T1000 (cell line): ENCODE measurements at regions not wholly inside any gene's neighbourhood (a gene's known extent, or its start where the extent isn't known, plus 50 kb on each side); places are given as distances from the start of the nearest gene placed in this dataset.

Experiments
- DNase-seq: peaks from one replicate; lab custom pipeline; 2025; ENCODE audit warnings: mixed read lengths; lab: John Stamatoyannopoulos, UW

DNA sequence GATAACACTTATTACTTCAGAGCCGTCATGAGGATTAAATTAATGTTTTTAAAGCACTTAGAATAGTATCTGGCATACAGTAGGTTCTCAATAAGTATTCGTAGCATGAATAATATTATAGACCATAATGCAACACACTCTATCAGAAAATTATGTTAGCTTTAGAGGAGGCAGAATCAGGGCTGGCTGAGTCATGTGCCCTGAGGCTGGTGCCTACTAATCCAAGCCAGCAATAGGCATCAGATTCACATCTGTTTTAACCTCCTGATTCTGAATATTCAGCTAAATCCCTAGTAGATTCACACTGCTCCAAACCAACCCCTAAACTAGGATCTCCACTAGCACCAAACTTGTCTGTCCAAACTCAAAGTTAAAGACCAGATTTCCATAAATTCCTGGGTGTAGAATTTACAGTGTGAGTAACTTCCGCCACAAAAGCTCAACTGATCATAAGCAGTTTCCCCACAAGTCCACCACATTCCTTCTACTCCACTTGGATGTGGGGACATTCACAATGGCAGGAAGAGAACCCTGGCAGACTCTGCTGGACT lies 170.0 kb upstream of the DAPK1 start:
- peak; percentile 51 for DNase-seq

DNA sequence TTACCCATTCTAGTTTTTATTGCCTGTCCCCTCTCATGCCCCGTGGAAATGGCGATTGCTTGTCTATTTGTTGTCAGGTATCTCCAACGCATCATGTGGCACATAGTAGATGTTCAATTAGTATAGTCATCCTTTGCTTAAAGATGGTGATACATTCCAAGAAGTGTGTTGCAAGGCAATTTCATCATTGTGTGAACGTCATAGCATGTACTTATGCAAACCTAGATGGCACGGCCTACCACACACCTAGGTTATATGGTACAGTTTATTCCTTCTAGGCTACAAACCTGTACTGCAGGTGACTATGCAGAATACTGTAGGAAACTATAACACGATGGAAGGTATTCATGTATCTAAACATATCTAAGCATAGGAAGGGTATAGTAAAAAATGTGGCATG lies 163.9 kb upstream of the DAPK1 start:
- no peak for DNase-seq

DNA sequence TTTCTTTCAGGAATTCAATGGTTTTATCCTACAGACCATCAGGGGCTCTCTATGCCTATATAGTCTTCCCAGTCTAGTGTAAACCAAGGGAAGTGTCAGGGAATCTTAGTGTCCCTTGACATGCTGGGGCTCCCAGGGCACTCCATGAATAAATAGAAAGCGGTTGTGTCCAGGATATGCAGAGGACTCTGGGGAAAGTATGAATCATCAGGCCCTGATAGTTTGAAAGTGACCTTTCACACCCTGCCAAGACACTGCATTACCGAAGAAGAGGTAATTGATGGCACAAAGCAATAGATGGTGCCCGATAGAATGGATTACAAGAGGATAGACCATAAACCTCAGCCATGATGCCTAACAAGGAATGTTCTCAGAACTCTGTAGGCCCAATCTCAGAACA lies 163.3 kb upstream of the DAPK1 start:
- no peak for DNase-seq

DNA sequence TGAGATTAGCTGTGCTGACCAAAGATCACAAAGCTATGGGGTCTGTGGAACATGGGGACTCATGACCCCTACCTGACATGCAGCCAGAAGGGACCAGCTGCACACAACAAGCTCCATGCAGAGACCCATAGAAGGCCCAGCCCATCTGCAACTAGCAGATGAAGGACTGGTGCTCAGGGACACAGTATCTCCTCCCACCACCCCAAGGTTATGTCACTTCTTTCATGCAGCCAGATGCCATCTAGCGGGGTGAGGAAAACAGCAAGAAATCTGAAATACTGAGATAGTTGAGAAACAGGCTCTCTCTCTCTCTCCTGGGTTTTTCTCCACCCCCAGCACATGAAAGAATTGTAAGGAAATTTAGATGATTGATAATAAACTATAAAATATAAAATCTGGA lies 161.3 kb upstream of the DAPK1 start:
- DNase-seq = no peak

DNA sequence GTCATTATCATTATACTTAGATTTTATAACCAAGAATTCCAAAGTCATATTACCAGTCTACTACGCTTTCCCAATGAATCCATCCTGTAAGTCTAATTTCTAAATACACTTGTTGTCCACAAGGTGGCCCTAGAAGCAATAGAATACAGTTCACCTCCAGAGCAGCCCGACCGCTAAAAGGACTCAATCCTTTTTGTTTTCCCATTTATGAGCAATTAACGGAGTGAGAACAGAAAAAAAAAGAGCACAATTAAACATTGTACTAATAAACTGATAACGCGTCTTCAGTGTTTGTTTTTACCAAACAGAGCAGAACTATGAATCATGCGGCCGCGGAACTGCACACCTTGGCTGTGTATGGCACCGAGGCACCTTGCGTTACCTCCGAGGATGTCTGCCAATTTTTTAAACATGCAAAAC lies 160.7 kb upstream of the DAPK1 start:
- no peak for DNase-seq

DNA sequence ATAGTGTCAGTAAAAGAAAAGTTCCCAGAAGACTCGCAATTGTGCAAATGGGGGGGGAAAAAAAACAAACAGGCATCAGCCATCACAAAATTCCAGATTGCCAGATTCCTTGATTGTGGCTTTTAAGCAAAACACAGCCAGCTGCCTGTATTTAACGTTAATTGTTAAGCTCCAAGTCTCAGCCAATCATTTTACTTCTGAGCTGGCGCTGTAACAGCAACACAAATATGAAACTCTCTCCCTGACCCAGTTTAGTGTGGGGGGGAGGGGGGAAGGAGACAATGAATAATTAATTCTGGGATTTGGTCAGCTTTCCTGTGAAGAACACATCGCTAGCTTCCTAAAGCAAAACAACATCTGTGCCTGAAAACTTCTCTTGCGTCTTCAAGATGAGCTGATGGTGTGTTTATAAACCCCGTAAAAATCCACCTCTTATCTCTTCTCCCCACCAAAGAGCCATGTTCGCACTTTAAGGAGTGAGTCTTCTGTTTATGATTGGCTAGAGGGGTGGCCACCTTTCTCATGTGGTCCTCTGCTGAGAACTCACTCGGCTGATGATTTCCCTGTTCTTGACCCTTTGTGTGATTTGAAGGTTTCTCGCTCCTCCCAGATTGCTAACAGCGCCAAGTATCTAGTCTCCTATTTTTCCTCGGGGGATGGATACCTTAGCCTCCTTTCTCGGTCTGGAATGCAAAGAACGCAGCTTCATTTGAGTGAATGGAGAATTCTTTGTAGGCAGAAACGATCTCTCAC lies 160.2 kb upstream of the DAPK1 start:
- DNase-seq = no peak

DNA sequence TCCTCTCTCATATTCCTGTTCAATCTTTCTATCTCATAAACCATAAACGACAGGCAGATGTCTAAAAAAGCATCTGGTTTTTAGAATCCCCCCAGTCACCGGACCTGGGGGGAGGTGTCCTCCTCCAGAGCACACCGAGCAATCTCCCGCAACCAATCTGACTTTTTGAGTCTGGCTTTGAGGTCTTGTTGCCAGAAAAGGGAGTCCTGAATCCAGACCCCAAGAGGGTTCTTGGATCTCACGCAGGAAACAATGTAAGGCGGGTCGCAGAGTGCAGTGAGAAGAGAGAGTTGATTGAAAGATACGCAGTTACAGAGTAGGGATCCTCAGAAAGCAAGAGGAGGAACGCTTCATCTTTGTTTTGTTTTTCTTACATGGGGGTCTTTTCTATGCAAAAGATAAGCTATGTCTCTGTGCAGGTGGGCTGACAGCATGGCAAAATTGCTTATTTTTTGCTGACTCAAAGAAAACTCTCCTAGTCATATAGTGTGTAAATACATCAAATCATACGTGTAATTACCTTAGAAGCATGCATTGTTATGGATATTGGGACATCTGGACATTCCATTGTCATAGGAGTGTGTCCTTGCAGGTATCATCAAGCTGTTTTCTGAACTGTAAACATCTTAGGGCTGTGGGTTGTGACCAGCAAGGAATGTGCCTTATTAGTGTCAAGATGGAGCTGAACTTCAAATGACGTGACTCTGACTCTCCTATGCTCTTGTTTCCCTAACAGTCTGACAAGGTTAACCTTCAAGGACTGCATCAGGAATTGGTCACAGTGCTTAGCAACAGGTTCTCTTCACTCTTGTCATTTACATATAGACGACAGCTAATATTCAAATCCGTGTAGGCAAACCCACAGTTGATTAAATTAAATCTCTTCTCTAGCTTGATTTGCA lies 159.3 kb upstream of the DAPK1 start:
- no peak for DNase-seq

DNA sequence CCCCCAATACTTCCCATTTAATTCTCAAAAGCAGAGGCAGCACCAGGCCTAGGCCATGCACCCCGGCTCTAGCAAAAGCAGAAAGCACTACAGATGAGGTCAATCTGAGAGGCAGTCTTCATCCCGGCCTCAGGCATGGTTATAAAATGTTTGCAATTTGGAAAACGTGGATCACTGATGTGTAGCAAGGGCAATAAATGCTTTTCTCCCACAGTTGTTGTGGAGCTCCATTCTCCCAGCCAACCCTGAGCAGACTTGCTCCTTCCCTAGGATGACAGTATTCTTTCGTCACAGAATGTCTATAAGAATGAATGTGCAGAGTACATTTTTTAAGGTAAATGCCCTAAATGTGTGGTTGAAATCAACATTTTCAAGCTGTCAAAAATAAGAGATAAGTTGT lies 157.3 kb upstream of the DAPK1 start:
- no peak for DNase-seq

DNA sequence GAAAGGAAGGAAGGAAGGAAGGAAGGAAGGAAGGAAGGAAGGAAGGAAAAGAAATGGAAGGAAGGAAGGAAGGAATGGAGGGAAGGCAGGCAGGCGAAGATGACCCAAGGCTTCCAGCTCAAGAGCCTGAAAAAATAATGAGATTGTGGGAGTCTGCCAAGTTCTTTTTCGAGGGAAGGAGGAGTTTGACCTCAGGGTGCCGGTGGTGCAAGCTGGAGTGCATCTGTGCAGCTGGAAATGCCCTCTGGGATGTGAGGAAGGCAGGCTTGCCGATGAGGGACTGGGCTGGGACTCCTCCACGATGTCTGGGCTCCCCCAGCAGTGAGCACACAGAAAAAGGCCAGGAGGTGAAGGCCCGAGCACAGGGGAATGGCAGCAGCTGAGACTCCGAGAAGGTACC lies 154.9 kb upstream of the DAPK1 start:
- no peak for DNase-seq

DNA sequence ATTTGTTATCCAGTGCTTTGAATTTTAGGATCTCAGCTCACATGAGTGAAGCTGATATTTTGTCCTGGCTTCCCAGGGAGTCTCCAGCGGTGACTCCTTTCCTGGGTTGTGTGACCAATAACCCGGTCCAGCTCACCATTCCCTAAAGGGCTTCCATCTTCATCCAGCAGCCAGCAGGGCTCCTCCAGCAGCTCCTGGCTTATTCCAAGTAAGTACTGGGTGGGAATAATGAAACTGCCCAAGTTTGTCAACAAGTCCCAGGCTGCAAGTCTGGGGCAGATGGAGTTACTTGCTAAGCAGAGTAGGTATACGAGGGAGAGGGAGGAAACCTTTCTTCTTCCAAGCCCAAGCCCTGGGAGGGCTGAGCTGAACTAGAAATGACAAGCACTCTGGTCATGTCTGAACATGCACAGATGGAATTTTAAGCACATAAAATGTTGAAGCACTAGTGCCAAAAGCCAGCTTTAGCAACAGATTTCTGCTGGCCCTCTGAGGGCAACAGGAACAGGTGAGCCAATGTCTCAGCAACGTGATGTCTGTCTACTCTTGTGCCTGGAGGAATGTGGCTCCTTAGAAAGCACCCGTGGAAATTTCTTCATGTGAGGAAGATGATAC lies 153.7 kb upstream of the DAPK1 start:
- no peak for DNase-seq

DNA sequence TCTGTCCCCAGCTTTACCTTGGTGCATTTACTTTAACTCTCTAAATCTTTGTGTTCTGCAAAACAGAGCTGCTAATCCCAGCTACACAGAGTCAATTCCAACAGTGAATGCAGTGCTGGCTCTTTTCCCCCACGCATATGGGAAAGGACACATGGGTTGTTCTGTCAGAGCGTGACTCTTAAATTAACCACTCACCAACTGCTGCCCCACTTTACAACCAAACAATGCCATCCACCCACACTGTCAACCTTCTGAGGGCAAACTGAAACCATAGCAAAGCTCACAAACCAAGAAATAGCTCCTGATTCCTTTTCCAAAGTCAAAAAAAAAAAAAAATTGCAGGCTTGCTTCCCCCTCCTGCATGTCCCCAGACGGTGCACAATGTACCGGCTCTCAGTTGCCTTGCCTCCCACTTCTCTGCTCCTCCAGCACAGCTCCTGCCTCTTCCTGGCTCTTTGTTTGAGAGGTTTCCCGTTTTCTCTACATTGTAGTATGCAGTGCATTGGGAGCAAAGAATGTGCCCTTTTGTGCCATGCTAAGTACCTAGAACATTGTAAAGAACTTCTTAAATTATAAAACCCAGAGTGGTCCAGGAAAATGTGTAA lies 151.5 kb upstream of the DAPK1 start:
- no peak for DNase-seq

DNA sequence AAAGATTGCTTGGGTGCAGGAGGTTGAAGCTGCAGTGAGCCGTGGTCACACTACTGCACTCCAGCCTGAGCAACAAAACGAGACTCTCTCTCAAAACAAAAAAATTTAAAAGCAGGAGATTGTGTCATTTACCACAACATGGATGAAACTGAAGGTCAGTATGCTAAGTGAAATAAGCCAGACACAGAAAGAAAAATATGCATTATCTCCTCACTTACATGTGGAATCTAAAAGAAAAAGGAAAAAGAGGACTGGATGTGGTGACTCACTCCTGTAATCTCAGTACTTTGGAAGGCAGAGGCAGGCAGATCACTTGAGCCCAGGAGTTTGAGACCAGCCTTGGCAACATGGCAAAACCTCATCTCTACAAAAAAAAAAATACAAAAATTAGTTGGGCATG lies 146.8 kb upstream of the DAPK1 start:
- no peak for DNase-seq

DNA sequence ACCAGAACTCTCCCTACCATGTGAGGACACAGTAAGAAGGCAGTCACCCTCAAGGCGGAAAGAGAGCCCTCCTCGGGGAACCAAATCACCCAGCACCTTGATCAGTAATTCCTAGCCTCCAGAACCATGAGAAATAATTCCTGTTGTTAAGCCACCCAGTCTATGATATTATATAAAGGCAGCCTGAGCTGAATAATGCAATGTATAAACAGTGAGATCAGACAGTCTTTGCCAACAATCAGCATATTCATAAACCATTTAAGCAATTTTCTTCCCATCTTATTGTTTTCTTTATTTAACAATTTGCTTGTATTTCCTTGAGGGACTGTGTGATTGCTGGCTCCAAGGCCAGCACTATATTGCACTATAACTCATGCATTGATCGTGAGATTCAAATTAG lies 144.4 kb upstream of the DAPK1 start:
- no peak for DNase-seq

DNA sequence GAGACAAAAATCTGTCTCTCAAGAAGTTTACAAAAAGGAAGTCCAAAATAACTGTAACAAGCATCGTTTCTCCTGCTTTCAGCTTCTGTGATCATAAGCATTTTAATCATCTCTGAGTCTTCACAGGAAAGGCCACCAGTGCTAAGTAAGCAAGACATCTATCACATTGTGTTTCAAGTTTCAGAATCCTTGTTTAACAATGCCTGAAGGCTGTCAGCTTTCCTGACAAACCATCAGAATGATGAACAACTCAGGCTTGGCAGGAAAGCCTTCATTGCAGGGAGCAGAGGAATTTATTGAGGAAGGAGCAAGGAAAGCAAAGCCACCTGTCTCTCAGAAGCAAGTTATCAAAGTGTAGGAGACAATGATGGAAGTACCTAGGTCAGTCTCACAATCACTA lies 143.5 kb upstream of the DAPK1 start:
- no peak for DNase-seq

DNA sequence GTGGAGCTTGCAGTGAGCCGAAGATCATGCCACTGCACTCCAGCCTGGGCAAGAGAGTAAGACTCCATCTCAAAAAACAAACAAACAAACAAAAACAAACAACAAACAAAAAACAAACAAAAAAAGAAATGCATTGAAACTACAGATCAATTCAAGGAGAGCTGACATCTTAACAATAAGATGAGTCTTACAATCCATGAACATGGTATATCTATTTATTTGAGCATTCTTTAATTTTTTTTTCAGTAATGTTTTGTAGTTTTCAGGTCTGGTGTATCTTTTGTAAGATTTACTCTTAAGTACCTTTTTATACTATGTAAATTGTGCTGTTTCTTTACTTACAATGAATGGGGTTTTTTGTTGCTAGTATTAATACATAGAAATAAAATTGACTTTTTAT lies 140.1 kb upstream of the DAPK1 start:
- no peak for DNase-seq

DNA sequence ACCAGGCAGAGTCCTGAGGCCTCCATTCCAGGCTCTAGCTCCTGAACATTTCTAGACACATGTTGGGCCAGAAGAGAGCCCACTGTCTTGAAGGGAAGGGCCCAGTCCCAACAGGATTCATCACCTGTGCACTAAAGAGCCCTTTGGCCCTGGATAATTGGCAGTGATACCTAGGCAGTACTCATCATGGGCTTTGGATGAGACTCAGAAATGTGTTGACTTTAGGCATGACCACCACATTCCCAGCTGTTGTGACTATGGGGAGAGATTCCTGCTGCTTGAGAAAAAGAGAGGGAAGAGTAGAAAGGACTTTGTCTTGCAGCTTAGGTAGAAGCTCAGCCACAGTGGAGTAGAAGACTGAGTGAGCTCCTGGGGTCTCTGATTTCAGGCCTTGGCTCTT lies 138.4 kb upstream of the DAPK1 start:
- no peak for DNase-seq

DNA sequence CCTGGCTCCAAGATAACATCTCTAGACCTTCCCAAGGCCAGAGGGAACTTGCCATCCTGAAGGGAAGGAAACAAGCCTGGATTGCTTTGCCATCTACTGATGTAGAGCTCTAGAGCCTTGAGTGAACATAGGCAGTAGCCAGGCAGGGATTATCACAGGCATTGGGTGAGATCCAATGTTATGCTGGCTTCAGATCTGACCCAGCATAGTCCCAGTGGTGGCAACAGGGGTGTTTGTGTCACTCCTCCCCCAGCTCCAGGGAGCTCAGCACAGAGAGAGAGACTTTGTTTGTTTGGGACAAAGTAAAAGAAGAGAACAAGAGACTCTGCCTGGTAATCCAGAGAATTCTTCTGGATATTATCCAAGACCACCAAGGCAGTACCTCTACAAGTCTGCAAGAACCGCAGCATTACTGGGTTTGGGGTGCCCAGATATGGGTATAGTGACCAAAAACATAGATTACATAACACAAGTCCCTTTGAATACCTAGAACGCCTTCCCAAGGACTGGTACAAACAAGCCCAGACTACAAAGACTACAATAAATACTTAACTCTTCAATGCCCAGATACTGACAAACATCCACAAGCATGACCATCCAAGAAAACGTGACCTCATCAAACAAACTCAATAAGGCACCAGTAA lies 137.6 kb upstream of the DAPK1 start:
- no peak for DNase-seq

DNA sequence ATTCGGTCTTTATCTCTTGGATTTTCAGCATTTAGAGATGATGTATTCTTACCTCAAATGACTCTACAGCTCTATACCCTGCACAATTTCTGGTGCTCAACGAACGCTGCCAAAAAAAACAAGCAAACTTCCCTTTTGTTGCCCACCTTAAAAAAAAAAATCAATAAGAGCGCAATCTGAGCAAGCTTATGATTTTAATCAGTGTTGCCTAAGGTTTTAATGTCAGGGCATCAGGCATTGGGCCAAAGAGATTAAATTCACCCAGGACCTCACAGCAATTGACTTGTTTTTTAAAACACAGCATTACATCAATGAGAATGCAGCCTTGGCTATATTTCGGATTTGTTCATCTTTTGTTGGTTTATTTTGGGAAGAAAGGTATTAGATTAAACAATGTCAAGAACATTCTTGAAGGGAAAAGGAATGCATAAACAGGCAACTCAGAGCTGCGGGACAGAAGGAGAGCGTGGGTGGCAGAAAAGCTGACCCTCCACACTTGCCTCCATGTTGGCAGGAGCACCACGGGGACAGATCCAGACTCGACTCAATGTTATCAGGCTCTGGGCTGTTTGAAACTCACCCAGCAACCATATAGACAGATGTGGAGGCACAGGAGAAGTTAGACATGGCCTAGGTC lies 127.5 kb upstream of the DAPK1 start:
- DNase-seq = no peak

DNA sequence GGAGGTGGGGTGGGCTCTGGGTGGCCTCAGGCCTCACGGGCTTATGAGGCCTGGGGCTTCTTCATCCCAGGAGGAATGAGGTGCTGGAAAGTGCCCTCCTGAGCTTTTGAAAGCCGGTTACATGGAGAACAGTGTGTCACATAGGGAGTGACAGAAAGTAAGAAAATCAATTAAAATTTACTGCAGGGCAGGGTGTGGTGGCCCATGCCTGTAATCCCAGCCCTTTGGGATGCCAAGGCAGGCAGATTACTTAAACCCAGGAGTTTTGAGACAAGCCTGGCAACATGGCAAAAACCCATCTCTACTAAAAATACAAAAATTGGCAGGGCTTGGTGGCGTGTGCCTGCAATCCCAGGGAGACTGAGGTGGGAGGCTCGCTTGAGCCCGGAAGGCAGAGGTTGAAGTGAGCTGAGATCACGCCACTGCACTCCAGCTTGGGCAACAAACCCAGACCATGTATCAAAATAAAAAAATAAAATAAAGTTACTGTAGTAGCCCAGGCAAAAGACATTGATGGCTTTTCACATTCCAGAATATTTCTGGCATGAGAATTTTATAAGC lies 125.8 kb upstream of the DAPK1 start:
- no peak for DNase-seq

DNA sequence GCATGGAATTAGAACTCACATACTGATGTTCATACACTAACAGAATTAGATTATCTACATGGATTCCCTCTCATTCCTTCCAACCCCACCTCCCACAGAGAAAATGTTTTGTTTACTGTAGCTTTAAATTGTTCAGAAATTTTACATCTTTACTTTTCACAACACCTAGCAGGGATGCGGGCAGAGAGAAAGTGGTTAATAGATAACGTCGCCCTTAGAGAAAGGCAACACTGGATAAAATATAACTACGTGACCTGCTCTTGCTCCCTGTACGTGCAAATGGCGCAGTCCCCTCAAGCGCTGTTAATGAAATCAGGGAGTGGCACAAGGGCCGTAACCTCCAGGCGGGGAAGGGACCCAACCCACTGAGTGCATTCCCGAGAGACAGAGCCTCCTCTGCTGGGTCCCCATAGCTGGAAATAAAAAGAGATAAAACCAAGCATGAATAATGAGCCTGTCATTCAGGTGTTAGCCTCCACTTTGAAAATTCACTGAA lies 125.3 kb upstream of the DAPK1 start:
- DNase-seq = no peak
